ENCODE measurements at regions not wholly inside any gene's neighbourhood (a gene's known extent, or its start where the extent isn't known, plus 50 kb on each side); places are given as distances from the start of the nearest gene placed in this dataset.

DNA sequence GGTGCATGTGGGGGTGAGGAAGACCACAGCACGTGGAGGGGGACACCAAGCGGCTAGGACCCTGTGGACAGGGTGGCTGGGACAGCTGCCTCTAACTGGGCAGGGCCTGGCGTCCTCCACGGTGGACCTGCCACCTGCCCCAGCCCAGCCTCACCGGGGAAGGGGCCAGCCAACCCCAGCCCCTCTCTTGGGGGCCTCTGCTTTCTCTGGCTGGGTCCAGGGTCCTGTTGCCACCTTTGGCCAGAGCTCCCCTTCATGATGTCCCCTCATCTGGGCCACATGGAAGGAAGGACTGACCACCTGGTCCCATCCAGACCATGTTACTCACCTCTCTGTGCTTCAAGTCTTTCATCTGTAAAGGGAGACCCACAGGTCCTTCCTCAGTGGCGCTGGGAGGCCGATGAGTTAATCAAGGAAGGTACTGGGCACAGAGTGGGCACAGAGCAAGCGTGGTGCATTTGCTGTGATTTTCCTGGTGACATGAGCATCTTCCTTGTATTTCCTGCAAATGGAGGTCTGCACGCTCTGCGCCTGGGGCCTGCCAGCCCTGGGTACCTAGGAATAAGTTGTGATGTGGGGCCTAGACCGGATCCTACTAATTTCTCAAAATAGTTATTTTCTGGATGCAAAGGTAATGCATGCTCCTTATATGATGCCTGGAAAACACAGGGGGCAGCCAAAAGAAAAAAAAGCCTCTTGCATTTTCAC, 538.4 kb downstream of the TBC1D22A start:
- Histone ChIP-seq H3K4ac (ENCODE audit: low read depth, low read length) (no peak overlapping the region), H3K27me3 (ENCODE audit: control insufficient read depth, insufficient read depth, low read length) (no peaks in the 10 kb centered on the region), H3K18ac (ENCODE audit: low read depth, low read length) (no peak overlapping the region), H2AK5ac (ENCODE audit: low read depth, low read length) (no peak overlapping the region), H2BK120ac (ENCODE audit: low read depth, low read length) (no peak overlapping the region), H3K27ac (ENCODE audit: insufficient read depth, low read length) (no peak overlapping the region), H2BK15ac (ENCODE audit: low read depth, low read length) (no peak overlapping the region), H3K36me3 (ENCODE audit: control insufficient read depth, insufficient read depth, low read length) (no peaks in the 10 kb centered on the region), H3K9me1 (ENCODE audit: insufficient read depth, low read length) (no peaks in the 10 kb centered on the region), H4K8ac (ENCODE audit: low read depth in 2 of 2, low read length in 2 of 2) (no peak overlapping the region), H3K4me2 (ENCODE audit: low read depth, low read length) (no peak overlapping the region), H3K9me3 (ENCODE audit: control insufficient read depth, insufficient read depth, low read length) (peaks cover 4% of the 10 kb centered on the region; the same call in 1 of the 2 replicates), H3K79me1 (ENCODE audit: low read depth in 1 of 2, low read length in 2 of 2) (no peaks in the 10 kb centered on the region), H4K5ac (ENCODE audit: low read depth, low read length) (no peak overlapping the region), H2BK20ac (ENCODE audit: low read depth, low read length) (no peak overlapping the region), H3K56ac (ENCODE audit: extremely low read depth, insufficient read depth, low read length) (no peak overlapping the region), H4K91ac (ENCODE audit: insufficient read depth, low read depth, low read length) (no peak overlapping the region), H2BK5ac (ENCODE audit: low read depth, low read length, poor library complexity, severe bottlenecking) (no peak overlapping the region), H2AK9ac (replicated peaks; ENCODE audit: low read depth, low read length, poor library complexity) (no peak overlapping the region), H3K23ac (ENCODE audit: low read depth, low read length) (no peak overlapping the region), H3K4me3 (ENCODE audit: insufficient read depth, low read depth, low read length) (no peak overlapping the region), H4K20me1 (ENCODE audit: insufficient read depth, low read length) (no peaks in the 10 kb centered on the region), H3K4me1 (ENCODE audit: control insufficient read depth, insufficient read depth, low read length) (no peaks in the 10 kb centered on the region), H2AFZ (replicated peaks; ENCODE audit: low read length, poor library complexity) (no peak overlapping the region), H3K14ac (replicated peaks; ENCODE audit: low read depth, low read length) (no peak overlapping the region), H3K9ac (ENCODE audit: low read depth, low read length) (no peak overlapping the region)
- in situ Hi-C loops (cut with MboI; ENCODE audit: low sequenced_read_pairs) (no loop called here), dilution Hi-C loops (cut with HindIII; ENCODE audit: low sequenced_read_pairs, unreplicated experiment) (no loop called here), intact Hi-C loops (cut with micrococcal nuclease) (no loop called here)
- TF ChIP-seq RFX5 (IDR thresholded peaks at IDR 0.05; ENCODE audit: low read depth, low read length) (no peak), FOS (IDR thresholded peaks at IDR 0.05; ENCODE audit: low read depth, low read length) (no peak), CHD1 (IDR thresholded peaks at IDR 0.05; ENCODE audit: low read depth, low read length) (no peak), MAFK (IDR thresholded peaks at IDR 0.05; ENCODE audit: low read depth, low read length) (no peak), MXI1 (IDR thresholded peaks at IDR 0.05; ENCODE audit: borderline replicate concordance, low read depth, low read length) (no peak), SMC3 (IDR thresholded peaks at IDR 0.05; ENCODE audit: low read depth, low read length) (no peak), USF2 (IDR thresholded peaks at IDR 0.05; ENCODE audit: low read depth, low read length) (no peak), POLR2A (IDR thresholded peaks at IDR 0.05; ENCODE audit: low read depth, low read length) (no peak)
- TF ChIP-seq, protein P1, sequence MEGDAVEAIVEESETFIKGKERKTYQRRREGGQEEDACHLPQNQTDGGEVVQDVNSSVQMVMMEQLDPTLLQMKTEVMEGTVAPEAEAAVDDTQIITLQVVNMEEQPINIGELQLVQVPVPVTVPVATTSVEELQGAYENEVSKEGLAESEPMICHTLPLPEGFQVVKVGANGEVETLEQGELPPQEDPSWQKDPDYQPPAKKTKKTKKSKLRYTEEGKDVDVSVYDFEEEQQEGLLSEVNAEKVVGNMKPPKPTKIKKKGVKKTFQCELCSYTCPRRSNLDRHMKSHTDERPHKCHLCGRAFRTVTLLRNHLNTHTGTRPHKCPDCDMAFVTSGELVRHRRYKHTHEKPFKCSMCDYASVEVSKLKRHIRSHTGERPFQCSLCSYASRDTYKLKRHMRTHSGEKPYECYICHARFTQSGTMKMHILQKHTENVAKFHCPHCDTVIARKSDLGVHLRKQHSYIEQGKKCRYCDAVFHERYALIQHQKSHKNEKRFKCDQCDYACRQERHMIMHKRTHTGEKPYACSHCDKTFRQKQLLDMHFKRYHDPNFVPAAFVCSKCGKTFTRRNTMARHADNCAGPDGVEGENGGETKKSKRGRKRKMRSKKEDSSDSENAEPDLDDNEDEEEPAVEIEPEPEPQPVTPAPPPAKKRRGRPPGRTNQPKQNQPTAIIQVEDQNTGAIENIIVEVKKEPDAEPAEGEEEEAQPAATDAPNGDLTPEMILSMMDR (conservative IDR thresholded peaks at IDR 0.05; ENCODE audit: low read depth, low read length), result no peak
- DNase-seq (no peak), ATAC-seq (ENCODE audit: low read depth) (no peak)
- BruUV-seq (replicated peaks), result no TSS peak
- ChIA-PET POLR2A (ENCODE audit: unreplicated experiment) (no interaction called here), CTCF (no interaction called here)
- no CpG with 5 or more reads among the region's 11 CpGs for WGBS, 2 experiments (ENCODE audit: extremely low coverage in 2 of 2, insufficient read length in 1 of 2)

Data from IMR-90 (cell line).